Prostate gland (tissue), 2 donors: ENCODE measurements at regions not wholly inside any gene's neighbourhood (a gene's known extent, or its start where the extent isn't known, plus 50 kb on each side); places are given as distances from the start of the nearest gene placed in this dataset.

Experiments
- CTCF ChIP-seq, 4 experiments: fragments of 200-600 bp in 2 of 4; fragments of 450-650 bp in 2 of 4; sonication (generic) in 2 of 4; IDR thresholded peaks; 1 replicate in 3 of 4; 2 replicates in 1 of 4; pipeline ENCODE4 v1.5.1; 2016 to 2019; ENCODE audit warnings: antibody characterized with exemption in 4 of 4, mild to moderate bottlenecking in 2 of 4, moderate library complexity in 2 of 4
- POLR2A ChIP-seq: fragments of 450-650 bp; IDR thresholded peaks from one replicate; pipeline ENCODE4 v1.6.1; 2016; ENCODE audit warnings: antibody characterized with exemption, mild to moderate bottlenecking

- TF ChIP-seq POLR2A (no peak), CTCF (IDR thresholded peaks at IDR 0.05) (no peak)
Measured at GRCh38 chr12:76652402-76652801, 92.8 kb upstream of the OSBPL8 start.
